HG02678 (cell line): ENCODE measurements at regions not wholly inside any gene's neighbourhood (a gene's known extent, or its start where the extent isn't known, plus 50 kb on each side); places are given as distances from the start of the nearest gene placed in this dataset.
A peak's percentile ranks its signal among the peaks of the same experiment; 100 is the strongest.
"Not testable (repeated sequence)": the region's sequence is repeated elsewhere in the genome, so short reads cannot be mapped to it uniquely, and the experiment has no call there.

Experiments used
- ATAC-seq: cut with Tn5 transposase; IDR thresholded peaks from one replicate; pipeline ENCODE4 v1.9.1; 2021; ENCODE audit warnings: mild to moderate bottlenecking, moderate library complexity; ENCODE audit not compliant: unreplicated experiment

DNA sequence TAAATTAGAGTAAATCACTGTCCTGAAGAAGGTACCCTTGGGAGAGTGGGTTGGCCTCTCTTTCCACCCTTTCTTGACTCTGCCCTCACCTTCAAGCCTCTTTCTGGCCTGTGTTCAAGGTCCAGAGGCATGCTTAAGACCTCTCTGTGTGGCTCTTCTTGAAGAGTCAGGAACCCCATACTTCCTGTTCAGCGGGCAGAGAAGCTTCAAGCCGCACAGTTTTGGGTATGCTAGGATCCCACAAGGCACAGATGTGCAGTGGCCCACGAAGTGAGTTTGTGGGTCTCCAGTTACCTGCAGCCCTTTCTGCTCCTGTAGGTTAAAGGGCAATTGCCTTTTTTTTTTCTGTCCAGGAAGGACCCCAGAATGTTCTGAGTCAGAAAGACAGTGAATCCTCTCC, 113.7 kb downstream of the PPIAL4A start:
- not testable (repeated sequence) for ATAC-seq

DNA sequence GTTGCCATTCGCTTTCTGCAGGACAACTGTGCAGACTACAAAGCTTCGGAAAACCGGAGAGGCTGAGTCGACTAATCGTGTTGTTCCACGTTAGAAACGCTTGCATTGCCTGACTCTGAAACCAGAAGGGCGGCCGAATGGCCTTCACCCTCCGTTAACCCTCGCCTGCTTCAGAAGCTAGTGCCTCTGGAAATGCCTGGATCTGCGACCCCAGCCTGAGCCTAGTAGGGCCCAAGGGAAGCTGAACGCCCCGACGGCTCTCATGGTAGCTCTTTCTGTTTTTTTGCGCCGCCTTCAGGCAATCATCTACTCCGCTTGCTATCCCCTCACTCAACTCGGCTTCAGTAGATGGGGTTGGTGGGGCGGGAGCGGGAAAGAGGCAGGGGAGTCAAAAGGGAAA, 117.3 kb downstream of the PPIAL4A start:
- not testable (repeated sequence) for ATAC-seq

DNA sequence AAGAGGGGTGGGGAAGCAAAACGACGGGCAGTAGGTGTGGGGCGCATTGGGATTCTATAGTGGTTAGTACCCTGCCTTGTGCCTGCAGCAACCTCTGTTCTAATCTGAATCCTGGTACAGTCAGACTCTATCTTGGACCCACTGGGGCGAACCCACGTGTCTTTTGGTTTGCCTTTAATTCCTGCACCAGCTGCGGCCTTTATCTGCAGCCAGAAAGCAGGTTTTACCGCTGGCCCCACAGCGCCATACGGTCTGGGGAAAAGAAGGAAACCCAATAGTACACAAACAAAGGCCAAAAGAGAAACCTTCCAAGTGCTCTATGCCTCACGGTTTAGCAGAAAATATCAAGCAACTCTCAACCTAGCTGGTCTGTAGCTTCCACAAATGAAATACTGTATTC, 118.2 kb downstream of the PPIAL4A start:
- not testable (repeated sequence) for ATAC-seq

DNA sequence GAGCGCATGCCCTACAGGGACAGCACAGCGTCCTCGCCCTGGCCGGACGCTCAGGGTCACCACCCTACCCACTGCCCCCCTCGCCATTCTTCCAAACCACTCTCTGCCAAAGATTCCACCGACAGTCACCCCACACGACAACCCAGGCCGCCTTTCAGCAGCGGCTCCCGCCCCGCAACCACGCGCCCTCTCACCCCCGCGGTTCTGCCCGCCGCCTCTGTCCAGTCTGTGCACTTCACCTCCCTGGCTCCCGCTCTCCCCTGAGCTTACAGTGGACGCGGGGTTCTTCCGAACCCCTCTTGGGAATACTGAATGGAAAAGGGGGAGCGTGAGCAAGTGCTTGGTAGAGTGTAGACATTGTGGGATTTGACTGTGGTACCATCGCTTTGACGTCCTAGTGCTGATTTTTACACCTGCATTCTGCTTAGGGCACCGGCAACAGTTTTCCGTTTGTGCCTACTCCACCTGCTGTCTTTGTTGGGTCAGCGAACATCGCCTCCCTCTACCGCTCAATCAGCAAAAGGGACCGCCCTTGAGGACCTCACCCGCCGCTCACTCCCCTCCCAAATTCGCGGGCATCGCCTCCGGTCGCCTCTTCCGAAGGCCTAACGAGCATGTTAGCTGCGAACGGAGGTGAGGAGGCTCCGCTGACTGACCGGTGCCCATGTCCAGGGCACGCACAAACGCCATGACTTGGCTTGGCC, 119.1 kb downstream of the PPIAL4A start:
- ATAC-seq = not testable (repeated sequence)

DNA sequence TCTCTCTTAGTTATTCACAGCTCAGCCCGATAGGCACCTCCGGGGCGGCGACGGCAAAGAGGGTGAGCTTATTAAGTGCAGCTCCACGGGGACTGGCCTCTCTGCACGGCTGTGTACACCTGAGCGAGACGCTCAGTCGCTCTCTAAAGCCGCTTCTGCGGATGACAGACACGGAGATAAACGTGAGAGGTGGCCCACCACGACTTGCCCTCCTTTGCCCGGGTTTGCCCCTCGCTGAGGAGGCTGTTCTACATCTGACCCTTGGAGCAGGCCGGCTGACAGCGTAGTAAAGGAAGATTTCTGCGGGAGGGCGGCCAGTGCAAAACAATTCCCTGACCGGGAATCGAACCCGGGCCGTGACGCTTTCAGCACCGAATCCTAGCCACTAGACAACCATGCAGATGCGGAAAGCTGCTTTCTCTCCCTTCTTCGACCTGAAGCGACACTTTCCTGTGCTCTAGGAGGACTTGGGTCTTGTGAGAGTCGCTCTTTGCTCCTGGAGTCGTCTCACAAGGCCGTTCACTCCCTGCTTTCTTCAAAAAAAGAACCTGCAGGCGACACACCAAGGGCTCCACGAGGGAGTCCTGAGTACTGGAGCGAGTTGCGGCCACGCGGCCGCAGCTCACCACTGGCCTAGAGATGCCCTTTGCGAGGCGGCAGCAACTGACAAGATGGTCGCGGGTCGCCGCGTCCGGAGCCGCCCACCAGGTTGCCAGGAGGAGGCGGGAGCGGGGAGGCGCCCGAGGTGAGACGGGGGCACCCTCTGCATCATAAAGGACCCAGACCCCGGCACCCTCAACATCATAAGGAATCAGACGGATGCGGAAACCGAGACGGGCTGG, 119.9 kb downstream of the PPIAL4A start:
- not testable (repeated sequence) for ATAC-seq

DNA sequence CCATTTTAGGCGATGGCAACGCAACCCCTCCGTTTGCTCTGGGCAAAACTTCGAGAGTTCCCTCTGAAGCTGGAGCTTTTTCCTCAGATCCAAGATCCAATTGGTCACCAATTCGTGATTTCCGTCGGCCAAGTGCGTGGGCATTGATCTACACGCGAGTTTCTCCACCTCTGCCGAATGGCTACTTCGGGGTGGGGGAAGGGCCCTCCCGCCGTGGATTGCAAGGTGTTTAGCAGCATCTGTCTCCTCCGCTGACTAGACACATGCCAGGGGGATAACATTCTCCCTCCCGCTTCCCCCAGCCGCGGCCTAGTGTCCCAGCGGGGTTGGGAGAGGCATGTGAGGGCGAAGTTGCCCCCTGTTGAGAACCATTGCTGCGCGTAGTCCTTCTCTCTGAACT, 120.6 kb downstream of the PPIAL4A start:
- ATAC-seq = not testable (repeated sequence)

DNA sequence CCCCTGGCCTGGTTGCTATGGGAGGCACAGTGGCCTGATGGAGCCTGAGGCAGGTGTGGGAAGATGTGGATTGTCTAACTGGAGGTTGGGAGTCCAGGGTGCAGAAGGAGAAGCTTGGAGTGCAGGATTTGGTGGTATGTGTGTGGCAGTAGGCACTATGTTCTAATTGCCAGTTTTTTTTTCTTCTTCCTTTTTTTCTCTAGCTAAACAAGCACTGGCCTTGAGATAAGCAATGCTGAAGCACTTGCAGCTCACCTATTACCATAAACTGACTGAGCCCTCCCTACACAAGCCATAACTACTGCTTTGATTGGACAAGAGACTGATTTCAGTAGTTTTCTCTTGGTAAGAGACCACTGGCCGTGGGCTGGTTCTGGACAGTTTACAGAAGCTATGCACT, 123.6 kb downstream of the PPIAL4A start:
- not testable (repeated sequence) for ATAC-seq

DNA sequence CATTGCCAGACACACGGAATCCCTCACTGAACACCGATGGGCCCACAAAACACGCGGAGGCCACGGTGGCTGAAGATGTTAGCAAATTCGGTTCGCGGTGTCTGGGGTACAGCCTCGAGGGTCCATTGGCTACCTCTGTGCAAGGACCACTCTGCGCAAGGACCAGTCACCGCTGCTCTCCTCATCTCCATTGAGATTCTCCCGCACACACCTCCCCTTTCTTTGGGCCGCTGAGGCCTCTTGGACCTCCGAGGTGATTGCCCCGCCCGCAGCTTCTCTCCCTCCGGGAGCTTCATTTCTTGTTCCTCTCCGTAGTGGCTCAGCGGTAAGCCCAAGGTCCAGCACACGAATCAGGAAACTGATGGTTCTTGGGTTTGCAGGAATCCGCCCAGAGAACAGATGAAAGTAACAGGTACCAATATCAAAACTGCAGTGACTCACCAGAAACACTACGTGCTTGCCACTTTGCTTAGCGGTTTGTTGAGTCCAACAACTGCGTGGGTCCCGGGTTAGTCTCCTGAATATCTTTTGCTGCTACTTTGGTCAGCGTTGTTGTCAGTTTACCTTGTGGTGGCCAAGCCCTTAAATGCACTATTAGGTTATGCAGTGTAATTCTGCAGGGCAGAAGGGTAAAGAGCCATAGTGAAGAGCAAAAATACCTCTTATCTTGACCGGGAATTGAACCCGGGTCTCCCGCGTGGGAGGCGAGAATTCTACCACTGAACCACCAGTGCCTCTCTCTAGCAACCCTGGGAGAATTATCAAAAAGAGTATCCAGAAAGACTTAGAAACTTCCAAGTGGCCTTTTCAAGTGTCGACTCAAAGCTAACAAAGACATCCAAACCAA, 126.8 kb downstream of the PPIAL4A start:
- ATAC-seq = not testable (repeated sequence)

DNA sequence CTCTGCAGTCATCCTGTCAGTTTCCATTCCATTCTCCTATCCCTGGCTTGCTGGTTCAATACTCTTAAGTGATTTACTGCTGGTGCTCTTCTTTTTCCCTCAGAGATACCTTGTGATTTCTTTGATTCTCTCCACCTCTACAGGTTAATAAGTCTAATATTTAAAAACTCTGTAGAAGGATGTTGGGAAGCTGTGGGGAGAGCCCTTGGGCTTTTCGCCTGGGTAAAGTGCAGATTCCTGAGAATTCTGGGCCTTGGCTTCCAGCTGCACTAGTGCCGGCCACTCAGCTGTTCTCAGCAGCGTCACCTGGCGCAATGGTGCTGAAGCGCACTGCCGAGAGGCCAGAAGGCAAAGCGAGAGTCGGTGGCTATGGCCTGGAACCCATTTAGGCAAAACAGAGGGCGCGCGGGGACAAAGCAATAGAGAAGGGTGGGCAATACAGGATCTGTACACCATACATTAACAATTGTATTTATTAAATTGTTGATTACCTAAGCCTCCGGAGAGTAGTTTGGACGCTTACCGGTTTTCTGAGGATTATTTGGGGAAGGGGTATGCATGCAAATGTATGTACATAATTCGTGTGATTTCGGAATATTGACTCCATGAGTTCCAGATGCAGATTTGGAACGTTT, 130.3 kb downstream of the PPIAL4A start:
- peak; percentile 47 for ATAC-seq

DNA sequence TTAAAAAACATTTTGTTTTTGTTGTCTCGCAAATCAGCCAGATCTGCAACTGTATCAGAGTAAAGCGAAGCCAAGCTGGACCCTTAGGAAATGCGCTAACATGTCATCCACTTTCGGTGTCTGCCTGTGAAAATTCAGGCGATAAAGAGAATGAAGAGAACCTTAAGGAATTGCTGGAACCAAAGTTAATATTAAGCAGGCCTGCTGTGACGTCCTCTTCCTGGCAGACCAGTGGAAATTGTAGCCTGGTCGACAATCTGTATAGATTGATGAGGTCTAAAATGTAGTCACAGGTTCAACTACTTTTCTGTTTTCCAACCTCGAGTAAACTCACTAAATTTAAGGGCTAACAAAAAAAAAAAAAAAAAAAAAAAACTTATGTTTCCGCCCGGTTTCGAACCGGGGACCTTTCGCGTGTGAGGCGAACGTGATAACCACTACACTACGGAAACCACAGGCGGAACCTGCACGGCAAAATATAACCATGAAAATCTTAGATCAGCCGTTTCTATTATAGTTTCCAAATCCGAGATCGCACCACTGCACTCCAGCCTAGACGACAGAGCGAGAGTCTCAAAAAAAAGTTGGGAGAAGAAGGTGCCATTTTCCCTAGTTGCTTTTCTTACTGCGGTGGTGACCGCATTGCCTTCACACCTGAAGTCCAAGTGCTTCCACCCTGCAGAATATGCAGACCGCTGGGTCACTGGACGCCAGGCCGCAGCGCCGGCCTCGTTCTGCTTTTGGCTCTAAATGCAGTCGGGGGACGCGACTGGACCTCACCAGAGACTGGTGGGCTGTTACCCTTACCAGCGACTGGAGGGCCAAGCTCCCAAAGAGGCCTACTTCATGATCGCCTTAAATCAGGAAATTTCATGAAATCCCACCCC, 131.0 kb downstream of the PPIAL4A start:
- ATAC-seq = not testable (repeated sequence)

DNA sequence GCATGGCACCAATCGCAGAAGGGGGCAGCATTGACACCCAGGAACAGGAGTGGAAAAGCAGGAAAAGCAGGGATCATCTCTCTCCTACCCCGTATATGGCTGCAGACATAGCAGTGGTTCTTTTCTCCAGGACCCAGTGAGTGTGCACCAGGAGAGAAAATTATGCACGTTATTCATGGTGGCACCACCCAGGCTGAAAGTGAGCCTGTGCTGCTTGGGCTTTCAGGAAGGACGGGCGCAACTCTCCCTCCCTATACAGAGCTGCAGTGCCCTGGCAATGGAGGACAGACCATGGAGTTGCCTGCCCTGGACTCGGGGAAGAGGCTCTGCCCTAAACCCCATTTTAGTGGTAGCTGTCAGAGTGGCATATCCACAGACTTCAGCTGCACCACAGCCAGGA, 132.1 kb downstream of the PPIAL4A start:
- not testable (repeated sequence) for ATAC-seq

DNA sequence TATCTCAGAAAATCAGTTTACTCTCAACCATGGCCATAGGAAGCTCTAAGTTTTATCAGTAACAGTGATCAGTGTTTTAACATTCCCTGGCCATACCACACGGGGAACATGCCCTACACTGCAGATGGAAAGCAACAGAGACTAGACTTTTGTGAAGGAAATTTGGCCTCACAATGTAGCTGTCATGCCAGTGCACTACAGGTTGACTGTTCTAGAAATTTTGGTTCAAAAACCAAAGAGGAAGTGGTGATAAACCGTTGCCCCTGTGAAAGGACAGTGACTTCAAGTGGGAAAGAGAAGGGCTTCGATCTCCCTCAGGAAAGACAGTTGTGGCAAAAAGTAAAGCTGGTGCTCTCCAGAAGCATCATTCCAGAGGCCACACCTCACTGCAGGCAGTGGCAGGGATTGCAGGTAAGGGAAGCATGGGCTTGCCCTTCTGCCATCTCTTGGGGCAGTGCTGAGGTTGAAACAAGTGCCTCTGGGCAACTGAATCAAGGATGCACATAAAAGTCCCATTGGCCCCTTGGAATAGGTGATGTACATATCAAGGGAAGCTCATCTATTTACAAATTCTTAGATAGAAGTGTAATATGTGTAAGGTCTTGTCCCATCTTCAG, 143.4 kb downstream of the PPIAL4A start:
- ATAC-seq = not testable (repeated sequence)

DNA sequence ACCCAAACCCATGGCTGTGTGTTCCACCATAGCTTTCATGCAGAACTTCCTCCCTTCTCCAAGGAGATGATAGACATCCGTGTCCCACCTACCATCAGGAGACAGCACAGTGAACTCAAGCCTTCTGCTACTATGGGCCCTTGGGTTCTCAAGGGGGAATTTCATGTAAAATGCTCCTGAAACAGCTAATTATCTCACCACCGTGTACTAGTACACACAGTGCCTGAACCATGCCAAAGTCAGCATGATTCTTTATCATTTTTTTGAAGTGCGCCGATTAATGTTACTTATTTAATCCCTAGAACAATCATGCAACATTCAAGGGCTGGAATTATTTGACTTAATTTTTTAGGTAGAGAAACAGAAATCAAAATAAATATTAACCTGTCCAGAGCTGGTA, 147.2 kb downstream of the PPIAL4A start:
- ATAC-seq = not testable (repeated sequence)

DNA sequence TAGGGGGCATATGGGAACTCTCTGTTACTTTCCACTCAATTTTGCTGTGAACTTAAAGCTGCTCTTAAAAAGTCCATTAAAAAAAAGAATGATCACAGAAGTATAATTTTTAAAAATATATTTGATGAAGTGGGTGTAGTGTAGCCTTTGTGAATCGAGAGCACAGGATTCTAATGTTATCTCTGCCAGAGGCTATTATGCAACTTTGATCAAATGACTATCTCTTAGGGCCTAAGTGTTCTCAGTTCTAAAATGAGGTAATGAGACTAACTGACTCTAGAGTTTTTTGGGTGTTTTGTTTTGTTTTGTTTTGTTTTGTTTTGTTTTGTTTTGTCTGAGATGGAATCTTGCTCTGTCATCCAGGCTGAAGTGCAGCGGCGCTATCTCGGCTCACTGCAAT, 143.2 kb downstream of the FAM72B start:
- ATAC-seq = not testable (repeated sequence)

DNA sequence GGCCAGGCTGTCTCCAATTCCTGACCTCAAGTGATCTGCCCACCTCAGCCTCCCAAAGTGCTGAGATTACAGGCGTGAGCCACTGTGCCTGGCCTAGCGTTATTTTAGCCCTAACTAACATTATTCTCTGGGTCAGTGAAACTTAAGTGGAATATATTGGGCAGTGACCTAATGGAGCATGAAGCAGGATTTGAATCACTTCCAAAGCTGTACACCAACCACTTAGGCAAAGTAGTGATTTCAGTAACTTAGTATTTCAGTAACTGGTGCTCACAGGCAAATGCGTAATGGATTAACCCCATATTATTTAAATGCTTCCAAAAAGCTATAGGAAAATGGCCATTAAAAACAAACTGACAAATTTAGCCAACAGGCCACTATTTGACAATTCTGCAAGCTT, 142.6 kb downstream of the FAM72B start:
- ATAC-seq = not testable (repeated sequence)

DNA sequence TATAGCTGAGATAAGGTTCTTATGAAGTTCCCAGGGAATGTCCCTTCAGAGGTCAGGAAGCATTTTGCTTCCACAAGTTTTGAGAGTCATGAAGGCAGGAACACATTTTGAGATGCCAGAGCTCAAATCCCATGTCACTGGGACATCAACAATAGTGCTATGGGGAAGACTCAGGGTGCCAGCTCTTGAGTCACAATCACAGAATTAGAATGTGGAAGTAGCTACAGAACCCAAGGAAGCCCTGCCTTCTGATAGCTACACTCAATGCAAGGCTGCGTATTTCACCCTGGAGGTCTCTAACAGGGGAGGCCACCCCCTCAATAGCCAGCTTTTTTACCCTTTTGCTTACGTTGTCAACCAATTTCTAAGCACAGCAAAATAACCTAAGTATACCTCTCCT, 141.3 kb downstream of the FAM72B start:
- not testable (repeated sequence) for ATAC-seq

DNA sequence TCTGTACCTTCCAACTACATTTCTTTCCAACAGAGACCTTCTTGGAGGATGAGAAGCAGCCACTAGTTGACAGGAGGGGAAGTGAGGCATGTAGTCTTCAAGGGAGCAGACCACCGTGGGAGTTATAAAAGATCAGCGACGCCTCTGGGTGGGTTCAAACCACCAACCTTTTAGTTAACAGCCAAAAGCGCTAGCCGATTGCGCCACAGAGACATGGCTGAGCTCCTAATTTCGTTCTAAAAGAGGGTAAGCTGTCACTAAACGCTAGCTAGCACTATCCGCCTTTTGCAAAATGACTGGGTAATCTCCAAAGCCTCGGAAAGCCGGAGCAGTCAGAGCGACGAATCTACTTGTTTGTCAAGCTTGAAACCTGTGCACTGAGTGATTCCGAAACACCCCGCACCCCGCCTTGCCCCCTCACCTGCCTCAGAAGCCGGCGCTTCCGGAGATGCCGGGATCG, 135.8 kb downstream of the FAM72B start:
- ATAC-seq = not testable (repeated sequence)

DNA sequence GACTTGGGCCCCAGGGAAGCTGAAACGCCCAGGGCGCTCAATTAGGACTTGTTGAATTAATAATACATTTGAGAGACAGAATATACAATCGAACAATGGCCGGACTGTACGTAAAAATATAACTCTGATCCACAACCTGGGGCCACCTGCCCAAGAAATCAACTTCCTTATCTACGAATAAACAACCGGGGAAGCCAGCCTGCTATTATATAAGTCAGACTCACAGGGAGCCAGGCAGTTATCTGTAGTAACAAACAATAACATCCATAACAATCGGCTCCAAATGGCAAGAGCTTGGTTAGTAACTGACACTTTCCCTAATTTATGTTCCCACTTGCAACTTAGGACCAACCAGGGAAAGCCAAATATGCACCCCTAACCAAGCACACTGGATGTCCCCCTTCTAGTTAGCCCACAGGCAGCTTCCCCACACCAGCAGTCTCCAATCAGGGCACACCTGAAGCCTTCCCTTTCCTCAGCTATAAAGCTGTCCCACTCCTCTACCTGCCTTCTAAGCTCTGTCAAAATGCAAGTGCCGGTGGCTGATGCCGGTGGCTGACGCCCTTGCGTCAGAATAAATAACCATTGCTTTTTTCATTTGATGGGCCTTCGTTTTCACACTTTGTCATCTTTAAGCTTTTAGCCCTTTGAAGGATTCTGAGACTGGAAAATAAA, 135.2 kb downstream of the FAM72B start:
- ATAC-seq = not testable (repeated sequence)

DNA sequence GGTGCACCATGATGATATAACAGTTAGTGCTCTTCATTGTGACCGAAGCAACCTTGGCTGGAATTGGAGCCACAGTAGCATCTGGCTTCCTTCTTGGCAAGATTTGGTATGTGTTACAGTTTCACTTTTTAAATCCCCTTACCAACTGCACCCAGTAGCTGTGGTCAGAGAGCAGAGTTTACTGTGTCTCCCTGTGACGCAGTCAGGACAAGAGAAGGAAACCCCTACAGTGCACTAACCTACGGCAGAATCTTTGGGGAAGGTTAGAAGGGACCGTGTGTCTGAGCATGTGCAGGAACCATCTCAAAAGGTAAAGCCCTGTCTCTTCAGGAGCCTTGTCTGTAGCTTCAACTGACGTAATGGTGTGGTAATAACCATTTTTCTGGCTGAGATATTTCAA, 134.0 kb downstream of the FAM72B start:
- ATAC-seq = not testable (repeated sequence)
